ENCODE measurements at regions not wholly inside any gene's neighbourhood (a gene's known extent, or its start where the extent isn't known, plus 50 kb on each side); places are given as distances from the start of the nearest gene placed in this dataset.

DNA sequence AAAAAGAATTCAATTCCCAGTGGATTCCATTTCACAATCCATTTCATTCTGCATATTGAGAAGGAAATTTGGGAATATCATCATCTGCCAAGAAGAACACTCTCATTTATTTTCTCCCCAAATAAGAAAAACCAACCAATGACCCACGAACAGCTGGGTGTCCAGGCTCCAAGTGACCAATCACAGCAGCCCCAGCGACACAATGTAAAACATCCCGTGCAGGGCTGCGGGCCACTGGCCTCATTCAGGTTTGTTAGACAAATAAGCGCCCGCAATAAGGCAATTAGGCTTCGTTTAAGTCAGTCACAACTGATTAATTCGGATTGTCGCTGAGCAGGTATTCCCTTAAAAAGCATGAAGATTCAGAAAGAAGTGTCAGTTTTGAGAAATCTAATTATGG lies 378.6 kb downstream of the EIPR1 start:
- TF ChIP-seq, protein P1, sequence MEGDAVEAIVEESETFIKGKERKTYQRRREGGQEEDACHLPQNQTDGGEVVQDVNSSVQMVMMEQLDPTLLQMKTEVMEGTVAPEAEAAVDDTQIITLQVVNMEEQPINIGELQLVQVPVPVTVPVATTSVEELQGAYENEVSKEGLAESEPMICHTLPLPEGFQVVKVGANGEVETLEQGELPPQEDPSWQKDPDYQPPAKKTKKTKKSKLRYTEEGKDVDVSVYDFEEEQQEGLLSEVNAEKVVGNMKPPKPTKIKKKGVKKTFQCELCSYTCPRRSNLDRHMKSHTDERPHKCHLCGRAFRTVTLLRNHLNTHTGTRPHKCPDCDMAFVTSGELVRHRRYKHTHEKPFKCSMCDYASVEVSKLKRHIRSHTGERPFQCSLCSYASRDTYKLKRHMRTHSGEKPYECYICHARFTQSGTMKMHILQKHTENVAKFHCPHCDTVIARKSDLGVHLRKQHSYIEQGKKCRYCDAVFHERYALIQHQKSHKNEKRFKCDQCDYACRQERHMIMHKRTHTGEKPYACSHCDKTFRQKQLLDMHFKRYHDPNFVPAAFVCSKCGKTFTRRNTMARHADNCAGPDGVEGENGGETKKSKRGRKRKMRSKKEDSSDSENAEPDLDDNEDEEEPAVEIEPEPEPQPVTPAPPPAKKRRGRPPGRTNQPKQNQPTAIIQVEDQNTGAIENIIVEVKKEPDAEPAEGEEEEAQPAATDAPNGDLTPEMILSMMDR (IDR thresholded peaks at IDR 0.05), result no peak
- no peak for TF ChIP-seq POLR2A (IDR thresholded peaks at IDR 0.05)
